ENCODE measurements at regions not wholly inside any gene's neighbourhood (a gene's known extent, or its start where the extent isn't known, plus 50 kb on each side); places are given as distances from the start of the nearest gene placed in this dataset.

- no peak for DNase-seq
These were observed 111.6 kb downstream of the SIPA1L2 start for GRCh38 chr1:232518349-232518748.

- DNase-seq = no peak
These were observed 112.7 kb downstream of the SIPA1L2 start for GRCh38 chr1:232517204-232517603.

DNA sequence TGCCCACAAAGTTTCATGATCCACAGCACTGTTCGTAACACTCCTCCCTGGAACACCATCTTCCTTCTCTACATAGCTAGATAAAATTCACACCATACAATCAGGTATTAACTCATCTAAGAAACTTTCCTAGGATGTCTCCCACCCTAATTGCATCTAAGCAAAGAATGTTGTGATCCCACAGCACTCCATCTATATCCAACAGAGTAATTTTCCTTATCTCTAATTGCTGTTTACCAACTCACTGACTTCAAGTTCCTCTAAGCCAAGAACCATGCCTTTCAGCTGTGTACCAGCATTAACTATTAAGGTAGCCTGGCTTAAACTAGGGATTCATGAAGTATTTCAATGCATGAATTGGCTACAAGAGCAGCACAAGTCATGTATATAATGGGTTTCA, 114.2 kb downstream of the SIPA1L2 start:
- no peak for DNase-seq

DNA sequence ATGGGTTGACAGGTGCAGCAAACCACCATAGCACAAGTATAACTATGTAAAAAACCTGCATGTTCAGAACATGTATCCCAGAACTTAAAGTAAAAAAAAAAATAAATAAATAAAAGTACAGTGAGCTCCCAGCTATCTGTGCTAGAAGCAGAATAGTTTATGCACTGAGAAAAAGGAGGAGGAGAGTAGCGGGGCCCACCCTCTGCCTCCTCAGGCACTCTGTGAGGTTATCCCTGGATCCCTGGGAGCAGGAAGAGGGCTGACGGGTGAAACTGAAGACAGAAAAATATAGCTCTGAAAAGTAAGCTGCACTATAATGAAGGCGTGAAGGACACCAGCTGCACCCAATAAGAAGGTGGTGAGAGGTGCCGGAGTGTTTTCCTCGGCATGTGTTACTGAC, 117.2 kb downstream of the SIPA1L2 start:
- no peak for DNase-seq

DNA sequence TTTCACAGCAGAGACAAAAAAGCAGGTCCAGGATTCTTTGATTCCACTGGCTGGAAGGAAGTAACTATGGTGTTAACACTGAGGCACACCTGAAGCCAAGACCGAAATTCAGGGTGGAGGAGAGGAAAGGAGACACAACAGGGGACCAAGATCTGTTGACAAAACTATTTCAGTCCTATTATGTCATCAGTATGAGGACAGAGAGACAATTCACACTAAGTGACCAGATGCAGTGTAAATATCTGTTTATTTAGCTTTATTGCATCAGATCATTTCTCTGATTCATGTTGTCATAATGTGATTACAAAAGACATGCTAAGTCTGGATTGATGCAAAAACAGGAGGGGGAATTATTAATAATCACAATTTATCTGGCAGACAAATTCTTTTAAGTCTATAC, 118.8 kb downstream of the SIPA1L2 start:
- DNase-seq = no peak

GRCh38 chr1:232510367-232511110, 119.4 kb downstream of the SIPA1L2 start:
- DNase-seq = no peak

DNA sequence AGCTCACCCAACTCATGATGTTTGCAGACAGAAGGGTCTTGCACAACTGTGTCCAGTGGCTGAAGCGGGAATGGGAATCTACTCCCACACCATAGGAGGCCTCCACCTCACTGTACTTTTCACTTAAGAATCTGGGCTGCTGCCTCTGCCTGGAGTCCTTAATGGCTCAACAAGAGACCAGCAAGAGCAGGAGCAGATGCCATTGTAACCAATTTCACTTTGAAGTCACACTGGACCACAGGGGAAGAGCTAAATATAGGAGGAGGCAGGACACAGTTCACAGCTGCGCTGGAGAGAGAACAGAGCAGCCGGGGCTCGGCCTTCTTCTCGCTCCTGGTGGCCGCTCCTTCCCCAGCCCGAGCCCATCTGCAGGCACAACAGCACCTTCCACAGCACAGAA, 120.4 kb downstream of the SIPA1L2 start:
- no peak for DNase-seq

GRCh38 chr1:232508130-232508701, 121.7 kb downstream of the SIPA1L2 start:
- no peak for DNase-seq

DNA sequence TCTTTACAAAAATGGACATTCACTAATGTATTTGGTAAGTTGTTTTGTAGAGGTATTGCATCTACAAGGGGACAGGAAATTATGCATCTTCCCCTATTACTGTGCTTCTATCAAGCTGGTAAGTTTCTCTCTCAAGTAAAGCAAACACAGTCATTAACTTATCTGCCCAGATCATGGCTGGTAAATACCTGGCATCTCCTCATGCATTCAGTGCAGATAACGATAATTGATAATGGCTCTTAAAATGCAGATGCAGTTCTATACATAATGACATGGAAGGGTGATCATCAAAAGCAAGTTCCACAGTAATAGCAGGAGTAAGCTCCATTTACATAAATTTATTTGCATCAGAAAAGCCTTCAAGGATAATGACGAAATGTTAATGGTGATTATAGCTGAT, 122.4 kb downstream of the SIPA1L2 start:
- no peak for DNase-seq

- no peak for DNase-seq
These were observed 124.0 kb downstream of the SIPA1L2 start for GRCh38 chr1:232505884-232506283.

DNA sequence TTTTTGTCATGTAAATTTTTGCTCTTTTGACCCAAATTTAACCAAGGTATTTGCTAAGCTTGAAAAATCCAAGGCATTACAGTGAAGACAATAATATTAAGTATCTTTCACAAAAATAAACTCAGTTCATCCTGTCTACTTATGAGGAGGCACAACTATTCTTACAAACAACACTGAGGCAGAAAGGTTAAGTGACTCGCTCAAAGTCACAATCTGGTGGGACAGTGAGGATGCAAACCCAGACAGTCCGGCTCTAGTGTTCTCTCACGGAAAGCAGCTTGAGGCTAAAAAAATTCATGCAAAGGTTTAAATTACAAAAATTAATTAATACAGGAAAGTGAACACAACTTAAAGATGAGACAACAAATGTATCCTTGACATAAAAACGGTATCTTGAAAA, 125.3 kb downstream of the SIPA1L2 start:
- DNase-seq = no peak

DNA sequence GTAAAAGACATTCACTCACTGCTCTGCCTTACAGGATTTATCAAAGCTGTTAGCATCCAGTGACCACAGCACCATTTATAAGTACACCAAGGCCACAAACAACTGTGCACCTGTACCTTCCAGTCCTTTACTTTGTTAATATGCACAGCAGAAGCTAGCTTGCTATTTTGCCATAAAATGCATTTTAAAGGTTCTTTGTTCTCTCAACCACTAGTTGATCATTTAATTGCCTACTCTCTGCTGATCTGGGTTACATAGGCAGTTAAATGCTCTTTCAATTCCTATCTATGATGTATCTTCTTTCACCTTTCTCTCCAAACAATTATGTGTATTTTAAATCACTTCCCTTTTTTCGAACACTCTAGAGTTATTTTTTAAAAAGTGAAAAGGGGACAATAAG, 126.4 kb downstream of the SIPA1L2 start:
- no peak for DNase-seq

DNA sequence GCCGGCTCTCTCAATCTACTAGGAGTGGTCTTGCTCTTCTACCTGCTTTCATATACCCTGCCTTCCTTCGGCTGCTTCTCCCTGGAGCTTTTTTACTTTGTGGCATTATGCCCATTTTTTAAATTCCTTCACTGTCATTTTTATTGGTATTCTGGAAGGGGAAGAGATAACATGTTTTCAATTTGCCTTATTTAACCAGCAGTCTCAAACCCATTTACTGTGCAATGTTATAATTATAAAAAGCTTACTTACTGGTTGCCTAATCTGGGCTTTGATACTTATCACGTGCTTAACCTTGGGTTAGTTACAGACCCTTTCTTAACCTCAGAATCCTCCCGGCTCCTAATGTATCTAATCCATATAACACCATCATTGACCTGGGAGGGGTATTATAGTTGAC, 128.1 kb downstream of the SIPA1L2 start:
- no peak for DNase-seq

GRCh38 chr1:232499188-232499587, 130.7 kb downstream of the SIPA1L2 start:
- DNase-seq = no peak

DNA sequence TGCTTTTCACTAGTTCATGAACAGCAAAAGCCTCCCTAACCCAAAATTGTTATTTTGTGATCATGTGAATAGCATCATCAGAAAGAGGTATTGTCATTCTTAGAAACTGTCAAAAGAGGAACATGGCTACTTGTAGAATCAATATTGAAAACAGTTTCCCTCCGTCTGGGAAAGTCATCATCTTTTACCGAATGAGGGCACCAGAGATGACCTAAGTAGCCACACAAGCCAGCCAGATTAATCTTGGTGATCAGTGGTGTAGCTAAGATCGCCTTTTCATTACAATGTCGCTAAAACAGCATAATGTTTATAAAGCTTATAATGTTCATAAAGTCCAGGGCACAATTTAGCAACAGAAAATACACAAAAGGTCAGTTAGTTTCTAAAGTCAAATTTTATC, 136.1 kb downstream of the SIPA1L2 start:
- no peak for DNase-seq

DNA sequence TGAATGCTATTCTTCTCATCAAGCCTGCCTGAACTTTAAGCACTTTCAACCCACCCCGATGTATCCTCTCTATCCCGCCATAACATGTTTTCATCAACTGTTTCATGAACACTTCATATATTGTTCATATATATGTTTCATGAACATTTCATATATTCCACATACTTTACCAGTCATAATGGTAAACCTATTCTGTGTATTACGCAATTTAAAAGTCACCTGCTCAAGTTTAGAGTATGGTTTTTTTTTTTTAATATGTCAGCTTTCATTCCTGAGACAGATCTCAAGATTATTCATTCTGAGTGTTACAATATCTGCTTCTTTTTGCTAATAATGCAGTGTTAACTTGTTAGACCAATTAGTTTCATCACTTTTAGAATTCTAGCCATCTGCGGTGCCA, 140.7 kb downstream of the SIPA1L2 start:
- DNase-seq = no peak

GRCh38 chr1:232487236-232487635, 142.7 kb downstream of the SIPA1L2 start:
- DNase-seq = no peak

DNA sequence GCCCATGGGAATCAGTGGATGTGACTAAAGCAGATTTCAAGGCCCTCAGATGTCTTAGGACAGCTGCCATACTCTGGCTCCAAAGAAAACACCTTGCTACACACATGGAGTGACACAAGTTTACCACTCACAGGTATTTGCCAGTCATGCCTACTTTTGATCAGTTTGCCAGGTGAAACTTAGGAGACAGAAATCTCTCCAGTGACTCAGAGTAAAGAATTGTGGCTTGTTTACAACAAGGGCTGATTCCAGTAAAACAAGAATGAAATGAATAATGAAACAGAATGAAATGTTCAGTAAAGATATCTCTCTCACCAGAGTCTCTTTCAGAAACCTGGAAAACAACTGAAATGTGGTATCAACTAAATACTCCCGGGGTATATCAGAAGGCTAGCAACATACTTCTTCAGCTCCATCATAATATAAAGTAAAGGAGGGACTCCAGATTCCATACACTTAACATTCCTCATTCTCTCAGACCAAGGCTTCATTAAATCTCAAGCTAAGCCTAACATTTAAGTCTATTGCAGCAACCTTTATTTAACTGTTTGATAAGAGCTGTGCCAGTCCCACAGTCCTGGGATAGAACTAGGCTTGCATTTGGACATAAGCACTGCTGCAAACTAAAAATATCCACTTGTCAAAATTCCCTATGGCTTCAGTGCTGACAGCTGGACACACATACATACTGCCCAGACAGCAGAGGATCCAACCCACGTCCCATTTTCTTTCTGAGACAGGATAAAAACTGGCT, 143.3 kb downstream of the SIPA1L2 start:
- DNase-seq = no peak

DNA sequence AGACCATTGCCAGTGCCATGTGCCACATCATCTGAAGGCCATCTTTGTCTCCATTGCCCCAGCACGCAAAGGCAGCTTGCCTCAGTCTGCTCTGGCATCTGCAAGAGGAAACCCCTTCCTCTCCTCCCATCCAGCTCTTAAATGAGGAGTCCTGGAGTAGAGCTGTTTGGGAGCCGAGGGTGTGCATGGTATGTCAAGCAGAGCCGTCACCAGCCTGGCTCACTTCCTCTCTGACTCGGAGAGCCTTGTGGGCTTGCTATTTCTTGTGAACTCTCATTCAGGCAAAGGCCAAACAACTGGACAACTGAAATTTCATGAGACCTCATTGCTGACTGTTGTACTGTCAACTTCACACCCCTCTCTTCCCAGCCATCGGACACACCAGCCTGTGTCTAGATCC, 143.9 kb downstream of the SIPA1L2 start:
- no peak for DNase-seq

GRCh38 chr1:232484856-232485255, 145.1 kb downstream of the SIPA1L2 start:
- no peak for DNase-seq

GRCh38 chr1:232483826-232484225, 146.1 kb downstream of the SIPA1L2 start:
- DNase-seq = no peak

DNA sequence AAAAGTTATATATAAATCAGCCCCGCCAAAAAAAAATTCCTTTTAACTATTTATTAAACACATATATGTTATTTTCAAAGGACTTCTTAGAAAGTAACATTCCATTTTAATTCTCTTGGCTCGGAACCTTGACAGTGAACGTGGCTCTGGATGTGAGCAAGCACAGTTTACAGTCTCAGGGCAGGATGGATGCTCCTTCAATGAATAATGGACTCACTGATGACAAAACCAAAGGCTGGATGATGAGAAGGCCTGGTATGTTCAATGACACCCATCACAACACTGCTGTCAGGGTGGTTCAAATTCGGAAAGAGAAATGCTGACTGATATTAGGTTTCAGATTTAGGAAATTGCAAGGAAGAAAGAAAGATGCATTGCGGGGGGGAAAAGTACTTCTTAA, 148.8 kb downstream of the SIPA1L2 start:
- DNase-seq = no peak

GRCh38 chr1:232477728-232478127, 152.2 kb downstream of the SIPA1L2 start:
- DNase-seq = peak; percentile 42

DNA sequence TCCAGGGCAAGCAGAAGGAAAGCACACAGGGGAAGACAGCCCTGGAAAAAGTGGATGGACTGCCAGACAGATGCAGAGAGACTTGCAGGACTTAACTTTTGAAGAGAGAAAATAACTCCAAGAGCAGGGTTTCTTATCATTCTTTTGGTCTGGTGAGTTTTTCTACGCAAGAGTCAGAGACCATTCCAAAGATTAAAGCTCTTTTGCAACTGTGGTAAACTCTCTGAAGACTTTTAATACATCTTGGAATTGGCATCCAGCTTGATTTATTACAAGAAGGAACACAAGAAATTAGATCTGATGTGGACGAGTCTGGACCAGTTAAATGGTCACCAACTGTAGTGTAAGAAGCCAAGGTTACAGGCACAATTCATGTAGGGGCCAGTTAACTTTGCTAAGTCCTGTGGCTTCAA, 153.4 kb downstream of the SIPA1L2 start:
- no peak for DNase-seq

Measured in HCEC 1CT (cell line).